C4-2B (cell line): ENCODE measurements at regions not wholly inside any gene's neighbourhood (a gene's known extent, or its start where the extent isn't known, plus 50 kb on each side); places are given as distances from the start of the nearest gene placed in this dataset.

ENCODE experiments used
- CTCF ChIP-seq: fragments of 450-650 bp; conservative IDR thresholded peaks from 2 replicates; pipeline ENCODE4 v1.5.1; 2017; ENCODE audit warnings: mild to moderate bottlenecking
- ZFX ChIP-seq: fragments of 450-650 bp; IDR thresholded peaks from 2 replicates; pipeline ENCODE4 v1.6.1; 2017

- TF ChIP-seq CTCF: no peak
- no peak for TF ChIP-seq ZFX
Observed at GRCh38 chr1:173410133-173410793, 66.9 kb upstream of the PRDX6 start.
